Mesodermal cell (in vitro differentiated cells): ENCODE measurements at regions not wholly inside any gene's neighbourhood (a gene's known extent, or its start where the extent isn't known, plus 50 kb on each side); places are given as distances from the start of the nearest gene placed in this dataset.
"Not testable (repeated sequence)": the region's sequence is repeated elsewhere in the genome, so short reads cannot be mapped to it uniquely, and the experiment has no call there.

Source experiments
- H3K27ac ChIP-seq: 2 replicates; pipeline ENCODE4 v1.7.0; 2013; ENCODE audit warnings: mild to moderate bottlenecking, low read depth, low read length, moderate library complexity; ENCODE audit not compliant: severe bottlenecking
- H3K36me3 ChIP-seq: 2 replicates; pipeline ENCODE4 v1.7.1; 2013; ENCODE audit warnings: mild to moderate bottlenecking, low read length, moderate library complexity; ENCODE audit not compliant: control insufficient read depth, insufficient read depth
- H3K4me1 ChIP-seq: one replicate; pipeline ENCODE4 v1.7.1; 2013; ENCODE audit warnings: mild to moderate bottlenecking, low read length; ENCODE audit not compliant: insufficient read depth, control insufficient read depth, poor library complexity, severe bottlenecking
- H3K4me3 ChIP-seq: 2 replicates; pipeline ENCODE4 v1.7.0; 2013; ENCODE audit warnings: low read length, control low read depth, mild to moderate bottlenecking; ENCODE audit not compliant: insufficient read depth, poor library complexity, severe bottlenecking; ENCODE audit errors: extremely low read depth
- H3K9me3 ChIP-seq: 2 replicates; pipeline ENCODE4 v1.7.1; 2013; ENCODE audit warnings: mild to moderate bottlenecking, low read length, moderate library complexity; ENCODE audit not compliant: control insufficient read depth
- WGBS, 2 experiments: methylation state at CpG; one replicate each; pipeline ENCODE4 v1.1.5; 2013; ENCODE audit warnings: missing lambda C conversion rate in 2 of 2; ENCODE audit not compliant: insufficient coverage in 2 of 2; 5-methylcytosine and 5-hydroxymethylcytosine counted together

GRCh38 chr1:9441451-9442133 is 97.7 kb upstream of the SLC25A33 start:
- H3K4me1 ChIP-seq, result peaks cover 64% of the 10 kb centered on the region
- WGBS, 2 experiments, result 83 to 85% methylated on average over 10 to 18 of the region's 20 CpGs
- H3K36me3 ChIP-seq, result no peaks in the 10 kb centered on the region
- no peaks in the 10 kb centered on the region for H3K9me3 ChIP-seq
- H3K27ac ChIP-seq, result peak overlapping the region; percentile 57
- no peak overlapping the region for H3K4me3 ChIP-seq

GRCh38 chr1:9442278-9442846 is 96.9 kb upstream of the SLC25A33 start:
- Histone ChIP-seq H3K36me3 (no peaks in the 10 kb centered on the region), H3K4me1 (peaks cover 63% of the 10 kb centered on the region), H3K27ac (peak overlapping the region; percentile 63), H3K4me3 (no peak overlapping the region), H3K9me3 (no peaks in the 10 kb centered on the region)
- 95 to 100% methylated on average over 6 to 7 of the region's 8 CpGs for WGBS, 2 experiments

GRCh38 chr1:9442986-9443385 is 96.3 kb upstream of the SLC25A33 start:
- WGBS, 2 experiments, result 93 to 100% methylated on average over 2 of the region's 3 CpGs
- Histone ChIP-seq H3K4me3 (no peak overlapping the region), H3K36me3 (no peaks in the 10 kb centered on the region), H3K9me3 (no peaks in the 10 kb centered on the region), H3K4me1 (peaks cover 59% of the 10 kb centered on the region), H3K27ac (no peak overlapping the region)

GRCh38 chr1:9443913-9444445 is 95.3 kb upstream of the SLC25A33 start:
- Histone ChIP-seq H3K4me3 (no peak overlapping the region), H3K27ac (peak overlapping the region; percentile 88), H3K36me3 (no peaks in the 10 kb centered on the region), H3K4me1 (peaks cover 59% of the 10 kb centered on the region), H3K9me3 (no peaks in the 10 kb centered on the region)
- 63 to 68% methylated on average over 11 to 13 of the region's 14 CpGs for WGBS, 2 experiments

GRCh38 chr1:9444532-9444931 is 94.7 kb upstream of the SLC25A33 start:
- peaks cover 58% of the 10 kb centered on the region for H3K4me1 ChIP-seq
- no peak overlapping the region for H3K4me3 ChIP-seq
- no peaks in the 10 kb centered on the region for H3K36me3 ChIP-seq
- no peaks in the 10 kb centered on the region for H3K9me3 ChIP-seq
- peak overlapping the region; percentile 88 for H3K27ac ChIP-seq
- 89% methylated on average over 8 to 12 of the region's 12 CpGs for WGBS, 2 experiments

GRCh38 chr1:9445081-9445480 is 94.2 kb upstream of the SLC25A33 start:
- Histone ChIP-seq H3K27ac (peak overlapping the region; percentile 88), H3K4me1 (peaks cover 64% of the 10 kb centered on the region)
- not testable (repeated sequence) for H3K4me3 ChIP-seq, H3K9me3 ChIP-seq, H3K36me3 ChIP-seq
- 97 to 100% methylated on average over 2 to 8 of the region's 10 CpGs for WGBS, 2 experiments

- peaks cover 56% of the 10 kb centered on the region for H3K4me1 ChIP-seq
- no peak overlapping the region for H3K4me3 ChIP-seq
- WGBS, 2 experiments, result 93 to 94% methylated on average over 16 to 17 of the region's 18 CpGs
- H3K9me3 ChIP-seq, result no peaks in the 10 kb centered on the region
- H3K36me3 ChIP-seq, result no peaks in the 10 kb centered on the region
- H3K27ac ChIP-seq, result peak overlapping the region; percentile 98
These were observed 91.9 kb upstream of the SLC25A33 start for GRCh38 chr1:9447215-9447960.

GRCh38 chr1:9448132-9449109 is 90.8 kb upstream of the SLC25A33 start:
- Histone ChIP-seq H3K4me3 (no peak overlapping the region), H3K27ac (peak overlapping the region; percentile 98), H3K9me3 (no peaks in the 10 kb centered on the region), H3K36me3 (no peaks in the 10 kb centered on the region), H3K4me1 (peaks cover 48% of the 10 kb centered on the region)
- 54 to 62% methylated on average over 6 to 7 of the region's 15 CpGs for WGBS, 2 experiments

- peak overlapping the region; percentile 98 for H3K27ac ChIP-seq
- WGBS, 2 experiments, result 24 to 30% methylated on average over 2 to 6 of the region's 10 CpGs
These were observed 90.1 kb upstream of the SLC25A33 start for GRCh38 chr1:9449110-9449627.

More at GRCh38 chr1:9449110-9449627, 90.1 kb upstream of the SLC25A33 start:
- Histone ChIP-seq H3K4me1 (peaks cover 41% of the 10 kb centered on the region), H3K4me3 (no peak overlapping the region), H3K9me3 (no peaks in the 10 kb centered on the region), H3K36me3 (no peaks in the 10 kb centered on the region)
